Hypothalamus (tissue), 51 donors: ENCODE measurements at regions not wholly inside any gene's neighbourhood (a gene's known extent, or its start where the extent isn't known, plus 50 kb on each side); places are given as distances from the start of the nearest gene placed in this dataset.

Experiments used
- DNase-seq, 51 donors: peaks; one replicate each; lab custom pipeline; 2025; lab: John Stamatoyannopoulos, UW

GRCh38 chr7:106486331-106486730 lies 174.6 kb downstream of the CCDC71L start:
- no peak for DNase-seq

- no peak for DNase-seq
These were observed 175.0 kb downstream of the CCDC71L start for GRCh38 chr7:106485919-106486318.

- DNase-seq = no peak
These were observed 175.9 kb downstream of the CCDC71L start for GRCh38 chr7:106485031-106485551.

- no peak for DNase-seq
These were observed 176.4 kb downstream of the CCDC71L start for GRCh38 chr7:106484562-106484961.

GRCh38 chr7:106482091-106482490 lies 178.9 kb downstream of the CCDC71L start:
- DNase-seq = no peak

- DNase-seq = no peak
These were observed 180.3 kb downstream of the CCDC71L start for GRCh38 chr7:106480616-106481031.

GRCh38 chr7:106480161-106480579 lies 180.8 kb downstream of the CCDC71L start:
- no peak for DNase-seq

- no peak for DNase-seq
These were observed 184.2 kb downstream of the CCDC71L start for GRCh38 chr7:106476751-106477150.

GRCh38 chr7:106472741-106473140 lies 188.0 kb upstream of the NAMPT start:
- DNase-seq = no peak

- DNase-seq = no peak
These were observed 187.1 kb upstream of the NAMPT start for GRCh38 chr7:106471686-106472440.

GRCh38 chr7:106471021-106471420 lies 186.2 kb upstream of the NAMPT start:
- DNase-seq = no peak

- DNase-seq = no peak
These were observed 182.1 kb upstream of the NAMPT start for GRCh38 chr7:106466867-106467266.

- DNase-seq = peak in 1 of 51 donors; percentile 6
These were observed 181.1 kb upstream of the NAMPT start for GRCh38 chr7:106465704-106466468.

GRCh38 chr7:106464651-106465050 lies 179.9 kb upstream of the NAMPT start:
- DNase-seq = no peak

GRCh38 chr7:106463851-106464611 lies 179.2 kb upstream of the NAMPT start:
- DNase-seq = no peak

- DNase-seq = no peak
These were observed 178.2 kb upstream of the NAMPT start for GRCh38 chr7:106462914-106463482.

GRCh38 chr7:106462365-106462859 lies 177.6 kb upstream of the NAMPT start:
- DNase-seq = peak in 3 of 51 donors; percentile 4 to 46 (median 6)

GRCh38 chr7:106460792-106461254 lies 176.0 kb upstream of the NAMPT start:
- no peak for DNase-seq

- no peak for DNase-seq
These were observed 174.8 kb upstream of the NAMPT start for GRCh38 chr7:106459397-106460072.

- DNase-seq = no peak
These were observed 172.9 kb upstream of the NAMPT start for GRCh38 chr7:106457678-106458077.
